ENCODE measurements at regions not wholly inside any gene's neighbourhood (a gene's known extent, or its start where the extent isn't known, plus 50 kb on each side); places are given as distances from the start of the nearest gene placed in this dataset.

DNA sequence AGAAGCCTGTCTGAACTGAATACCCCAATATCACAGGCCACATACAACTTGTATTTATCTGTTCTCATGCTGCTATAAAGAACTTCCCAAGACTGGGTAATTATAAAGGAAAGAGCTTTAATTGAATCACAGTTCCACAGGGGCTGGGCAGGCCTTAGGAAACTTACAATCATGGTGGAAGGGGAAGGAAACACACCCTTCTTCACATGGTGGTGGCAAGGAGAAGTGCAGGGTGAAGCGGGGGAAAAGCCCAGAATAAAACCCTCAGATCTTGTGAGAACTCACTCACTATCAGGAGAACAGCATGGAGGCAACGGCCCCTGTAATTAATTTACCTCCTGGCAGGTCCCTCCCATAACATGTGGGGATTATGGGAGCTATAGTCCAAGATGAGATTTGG lies 50.3 kb upstream of the FNDC1 start:
- no peak for DNase-seq

DNA sequence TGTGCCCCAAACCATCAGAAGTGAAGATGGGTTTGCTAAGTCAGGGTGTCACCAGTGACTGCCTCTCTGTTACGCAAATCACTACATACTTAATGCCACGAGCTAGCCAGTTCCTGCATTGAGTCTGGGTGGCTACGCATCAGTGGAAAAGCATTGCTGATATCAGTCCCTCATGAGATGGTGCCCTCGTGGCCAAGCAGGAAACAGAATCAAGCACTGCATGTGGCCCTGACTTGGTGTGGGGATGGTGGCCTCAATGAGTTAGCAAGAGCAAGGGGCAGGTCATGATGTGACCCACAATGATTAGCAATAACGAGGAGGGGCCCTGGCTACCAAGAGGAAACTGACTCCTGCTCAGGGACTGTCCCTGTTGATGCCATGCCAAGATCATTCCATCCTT lies 51.6 kb upstream of the FNDC1 start:
- no peak for DNase-seq

DNA sequence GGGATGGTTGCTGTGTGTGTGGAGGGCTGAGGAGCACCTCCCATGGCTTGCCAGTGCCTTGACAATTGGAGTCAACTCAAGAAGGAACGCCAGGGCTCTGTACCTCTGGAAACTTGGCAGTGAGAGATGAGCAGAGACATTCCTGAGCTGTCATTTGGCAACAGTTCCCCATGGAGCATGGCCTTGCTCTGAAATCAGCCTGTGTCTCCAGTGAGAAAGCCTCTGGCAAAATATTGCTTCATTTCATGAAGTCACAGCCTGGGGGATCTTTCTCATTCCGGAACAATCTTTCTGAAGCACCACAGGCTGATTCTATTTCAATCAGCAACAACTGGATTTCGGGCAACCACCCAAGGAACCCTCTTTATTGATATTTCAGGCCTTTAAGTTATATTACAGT lies 52.2 kb upstream of the FNDC1 start:
- DNase-seq: no peak

DNA sequence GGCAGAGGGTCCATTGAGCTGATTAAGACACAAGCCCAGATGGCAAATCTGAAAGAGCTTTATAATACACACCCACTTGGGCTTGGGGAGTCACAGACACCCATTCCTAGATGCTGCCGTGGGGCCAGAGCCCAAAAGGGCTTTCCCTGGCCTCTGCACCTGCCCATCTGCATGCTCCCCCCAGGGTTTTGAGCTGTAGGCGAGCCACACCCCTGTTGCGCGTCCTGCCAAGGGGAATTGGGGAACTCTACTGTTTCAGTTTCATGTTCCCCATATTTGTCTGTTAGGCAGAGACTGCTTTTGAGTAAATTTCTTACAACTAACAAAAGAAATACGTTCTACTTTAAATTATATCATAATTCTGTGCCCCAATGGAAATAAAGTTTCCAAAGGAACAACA lies 52.9 kb upstream of the FNDC1 start:
- no peak for DNase-seq

DNA sequence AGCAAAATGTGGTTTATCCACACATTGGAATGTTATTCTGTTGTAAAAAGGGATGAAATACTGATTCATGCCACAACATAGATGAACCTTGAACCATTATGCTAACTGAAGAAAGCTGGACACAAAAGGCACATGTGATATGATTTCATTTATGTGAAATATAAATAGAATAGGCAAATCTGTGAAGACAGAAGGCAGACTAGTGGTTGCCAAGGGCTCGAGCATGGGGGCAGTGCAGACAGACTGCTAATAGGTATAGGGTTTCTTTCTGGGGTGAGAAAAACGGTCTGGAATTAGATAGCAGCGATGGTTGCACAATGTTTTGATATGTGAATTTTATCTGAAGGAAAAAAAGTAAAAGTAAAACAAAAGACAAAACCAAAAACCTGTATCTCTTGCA lies 54.6 kb upstream of the FNDC1 start:
- peak; percentile 69 for DNase-seq

DNA sequence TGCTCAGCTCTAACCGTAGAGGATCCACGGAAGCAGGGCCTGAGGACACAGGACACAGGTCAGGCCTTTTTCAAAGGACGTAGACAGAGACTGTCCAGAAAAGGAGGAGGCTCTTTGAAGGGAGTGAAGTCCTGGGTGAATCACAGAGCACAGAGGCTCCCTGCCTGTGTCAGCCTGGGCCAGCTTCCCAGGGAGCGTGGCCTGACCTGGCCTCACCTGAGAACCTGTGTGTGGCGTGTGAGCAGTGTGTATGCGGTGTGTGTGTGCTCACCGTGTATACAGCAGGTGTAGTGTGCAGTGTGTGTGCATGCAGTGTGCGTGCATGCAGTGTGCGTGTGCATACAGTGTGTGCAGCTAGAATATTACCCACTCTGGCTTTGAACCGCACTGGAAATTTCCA lies 56.0 kb upstream of the FNDC1 start:
- DNase-seq: no peak

DNA sequence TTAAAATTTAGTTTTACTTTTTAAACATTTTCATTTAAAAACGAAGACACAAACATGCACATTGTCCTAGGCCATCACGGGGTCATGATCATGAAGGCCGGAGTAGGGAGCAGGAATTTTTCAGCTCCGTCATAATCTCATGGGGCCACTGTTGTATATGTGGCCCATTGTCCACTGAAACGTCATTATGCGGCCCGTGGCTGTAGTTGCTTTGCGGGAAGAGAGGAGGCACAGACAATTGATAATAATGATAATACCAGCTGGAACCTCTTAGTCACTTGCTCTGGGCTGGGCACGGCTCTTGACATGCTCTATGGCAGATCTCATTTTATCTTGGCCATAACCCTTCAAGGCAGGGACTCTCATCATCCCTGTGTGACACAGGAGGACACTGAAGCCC lies 56.5 kb upstream of the FNDC1 start:
- DNase-seq: no peak

DNA sequence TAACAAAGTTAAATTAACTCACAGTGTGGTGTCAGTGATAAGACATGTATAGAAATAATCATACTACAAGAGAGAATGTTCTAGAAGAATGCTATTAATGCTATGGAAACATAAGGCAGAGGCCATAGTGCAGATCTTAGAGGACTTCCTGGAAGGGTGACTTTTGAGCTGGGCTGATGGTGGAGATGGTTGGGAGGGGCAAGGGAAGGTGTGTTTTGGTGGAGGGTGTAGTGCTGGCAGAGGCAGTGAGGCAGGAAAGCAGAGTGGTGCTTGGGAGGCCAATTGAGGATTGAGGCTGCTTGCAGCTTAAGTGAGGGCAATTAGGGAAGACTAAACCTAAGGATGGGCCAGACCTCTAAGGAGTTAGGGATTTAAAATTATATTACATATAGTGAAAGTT lies 58.5 kb upstream of the FNDC1 start:
- no peak for DNase-seq

DNA sequence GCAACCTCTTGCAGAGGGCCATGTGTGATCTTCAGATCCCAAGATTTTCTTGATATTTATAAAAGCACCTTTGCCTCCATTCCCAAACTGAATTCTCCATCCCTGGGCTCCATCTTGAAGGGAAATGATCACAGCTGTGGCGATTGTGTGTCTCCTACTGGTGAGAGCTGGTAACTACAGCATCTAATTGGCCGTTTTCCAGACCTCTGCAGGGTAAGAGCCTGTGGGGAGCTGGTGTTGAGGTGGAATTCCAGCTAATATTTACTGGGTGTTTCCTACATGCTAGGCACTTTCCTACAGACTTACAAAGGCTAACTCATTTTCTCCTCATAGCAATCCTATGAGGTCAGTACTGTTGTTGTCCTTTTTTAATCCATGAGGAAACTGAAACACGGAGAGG lies 59.2 kb upstream of the FNDC1 start:
- peak; percentile 9 for DNase-seq

DNA sequence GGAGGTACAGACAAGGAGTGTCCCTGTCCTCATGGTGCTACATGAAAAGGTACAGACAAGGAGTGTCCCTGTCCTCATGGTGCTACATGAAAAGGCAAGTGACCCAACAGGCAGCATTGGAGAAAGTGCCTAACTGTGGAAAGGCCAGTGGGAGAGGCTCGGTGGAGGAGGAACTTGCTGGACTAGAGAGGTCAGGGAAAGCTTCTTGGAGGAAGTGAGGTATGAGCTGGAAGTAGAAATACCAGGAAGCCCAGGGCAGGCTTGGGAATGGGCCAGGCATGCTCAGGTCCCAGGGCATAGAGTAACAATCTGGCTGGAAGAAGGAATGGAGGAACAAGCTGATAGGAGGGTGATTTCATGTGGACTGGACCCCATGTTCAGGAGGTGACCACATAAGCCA lies 59.8 kb upstream of the FNDC1 start:
- DNase-seq: no peak

DNA sequence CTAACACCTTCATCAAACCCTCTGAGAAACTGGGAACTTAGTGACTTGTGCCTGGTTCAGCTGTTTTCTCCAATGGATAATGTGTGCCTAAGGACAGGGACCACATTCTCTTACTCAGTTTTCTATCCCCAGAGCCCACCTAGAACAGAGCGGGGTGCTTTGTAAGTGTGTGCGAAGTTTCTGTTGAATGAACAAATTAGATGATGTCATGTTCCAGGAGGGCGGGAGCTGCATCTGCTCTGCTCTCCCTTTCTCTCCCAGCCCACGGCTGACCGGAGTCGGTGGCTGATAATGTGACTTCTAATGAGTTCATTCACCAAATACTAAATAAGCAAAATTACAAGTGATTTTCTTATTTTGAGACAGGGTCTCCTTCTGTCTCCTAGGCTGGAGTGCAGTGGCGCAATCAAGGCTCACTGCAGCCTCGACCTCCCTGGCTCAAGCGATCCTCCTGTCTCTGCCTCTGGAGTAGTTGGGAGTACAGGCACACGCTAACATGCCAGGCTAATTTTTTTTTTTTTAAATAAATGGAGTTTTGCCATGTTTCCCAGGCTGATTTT lies 60.7 kb upstream of the FNDC1 start:
- DNase-seq: no peak

DNA sequence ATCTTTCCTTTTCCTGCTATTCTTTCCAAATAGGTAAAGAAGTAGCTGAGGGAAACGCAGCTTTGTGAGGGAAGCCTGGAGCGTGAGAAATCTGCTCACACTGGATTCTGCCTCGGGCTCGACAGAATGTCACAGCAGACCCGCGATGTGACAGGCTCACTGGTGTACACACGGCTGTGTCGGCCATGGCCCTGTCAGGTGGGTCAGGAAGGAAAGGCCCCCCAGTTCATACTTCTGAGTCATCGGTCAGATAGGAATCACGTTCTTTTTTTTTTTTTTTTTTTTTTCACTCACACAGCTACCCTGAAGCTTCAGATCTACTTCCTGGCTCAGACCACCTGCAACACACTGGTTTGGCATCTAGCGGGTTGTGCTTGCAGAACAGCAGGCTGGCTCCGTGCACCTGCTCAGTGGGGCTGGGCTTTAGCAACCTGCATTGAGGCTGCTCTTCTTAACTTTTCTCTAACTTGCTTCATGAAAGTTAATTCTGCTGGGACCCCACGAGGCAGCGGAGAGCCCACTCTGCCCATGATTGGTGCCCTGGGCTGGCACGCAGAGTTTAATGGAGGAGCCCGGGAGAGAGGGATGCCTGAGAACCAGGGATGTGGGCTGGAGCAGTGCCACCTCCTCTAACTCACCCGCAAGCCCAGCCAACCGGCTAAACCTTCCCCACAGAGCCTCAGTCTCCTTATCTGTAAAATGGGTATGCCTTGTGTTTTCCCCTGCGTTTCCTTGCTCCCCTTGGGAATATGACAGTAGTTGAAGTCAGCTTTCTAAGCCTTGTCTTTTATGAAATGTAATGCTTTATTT lies 61.5 kb upstream of the FNDC1 start:
- no peak for DNase-seq

DNA sequence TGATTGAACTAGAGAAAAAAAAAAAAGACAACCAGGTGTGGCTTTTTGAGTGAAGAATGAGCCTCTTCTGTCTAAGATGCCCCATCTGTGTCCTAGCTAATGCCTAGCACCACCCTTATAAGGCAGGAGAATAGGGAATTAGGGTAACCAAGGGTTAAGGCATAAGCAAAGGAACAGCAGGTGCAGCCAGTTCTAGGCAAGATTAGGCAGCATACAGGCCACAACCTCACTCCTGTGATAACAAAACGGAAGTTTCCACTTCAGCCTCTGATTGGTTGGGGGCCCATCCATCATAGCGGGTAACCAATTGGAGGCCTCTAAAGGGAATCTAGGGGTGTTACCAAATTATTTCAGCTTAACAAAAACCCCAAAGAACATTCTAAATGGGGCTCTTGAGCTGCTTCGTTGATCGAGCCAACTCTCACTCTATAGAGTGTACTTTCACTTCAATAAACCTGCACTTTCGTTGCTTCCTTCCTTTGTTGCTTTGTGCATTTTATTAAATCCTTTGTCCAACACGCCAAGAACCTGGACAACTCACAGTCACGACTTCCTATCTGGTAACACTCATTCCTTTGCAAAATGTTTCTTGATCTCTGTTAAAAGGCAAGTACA lies 61.9 kb upstream of the TAGAP start:
- peak; percentile 73 for DNase-seq

DNA sequence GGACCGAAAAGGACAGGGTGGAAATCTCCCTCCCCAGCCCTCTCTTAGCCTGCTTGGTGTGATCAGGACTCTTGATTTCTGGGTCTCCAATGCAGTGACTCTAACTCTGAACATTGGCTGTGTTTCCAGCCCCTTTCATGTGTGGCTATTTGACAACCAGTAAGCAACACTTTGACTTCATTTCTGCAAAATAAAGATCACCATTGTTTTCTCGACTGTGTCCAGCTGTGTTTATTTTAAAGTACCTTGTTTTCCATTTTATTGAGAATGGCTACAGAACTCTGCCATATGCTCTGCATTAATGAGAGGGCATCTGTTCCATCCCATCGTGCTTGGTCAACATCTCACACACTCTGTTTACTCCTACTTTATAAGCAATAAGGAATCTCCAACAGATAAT lies 60.9 kb upstream of the TAGAP start:
- DNase-seq: peak; percentile 59

DNA sequence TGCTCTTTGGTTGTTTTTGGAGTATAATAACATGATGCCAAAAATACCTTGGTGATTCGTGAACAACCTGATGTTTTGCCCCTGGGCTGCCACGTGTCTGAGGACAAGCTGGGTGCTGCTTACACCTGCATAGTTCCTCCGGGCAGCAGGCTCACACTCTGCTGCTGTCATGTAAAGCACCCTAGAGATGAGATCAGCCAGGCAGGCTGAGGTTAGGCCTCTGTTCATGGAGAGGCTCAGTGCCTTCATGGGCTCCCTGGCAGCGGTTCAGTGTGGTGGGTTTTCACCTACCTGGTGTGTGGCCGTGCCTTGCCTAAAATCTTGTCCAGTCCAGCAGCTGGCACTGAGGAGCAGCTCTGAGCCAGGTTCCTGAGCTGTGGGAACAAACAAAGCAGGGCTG lies 60.1 kb upstream of the TAGAP start:
- DNase-seq: no peak

DNA sequence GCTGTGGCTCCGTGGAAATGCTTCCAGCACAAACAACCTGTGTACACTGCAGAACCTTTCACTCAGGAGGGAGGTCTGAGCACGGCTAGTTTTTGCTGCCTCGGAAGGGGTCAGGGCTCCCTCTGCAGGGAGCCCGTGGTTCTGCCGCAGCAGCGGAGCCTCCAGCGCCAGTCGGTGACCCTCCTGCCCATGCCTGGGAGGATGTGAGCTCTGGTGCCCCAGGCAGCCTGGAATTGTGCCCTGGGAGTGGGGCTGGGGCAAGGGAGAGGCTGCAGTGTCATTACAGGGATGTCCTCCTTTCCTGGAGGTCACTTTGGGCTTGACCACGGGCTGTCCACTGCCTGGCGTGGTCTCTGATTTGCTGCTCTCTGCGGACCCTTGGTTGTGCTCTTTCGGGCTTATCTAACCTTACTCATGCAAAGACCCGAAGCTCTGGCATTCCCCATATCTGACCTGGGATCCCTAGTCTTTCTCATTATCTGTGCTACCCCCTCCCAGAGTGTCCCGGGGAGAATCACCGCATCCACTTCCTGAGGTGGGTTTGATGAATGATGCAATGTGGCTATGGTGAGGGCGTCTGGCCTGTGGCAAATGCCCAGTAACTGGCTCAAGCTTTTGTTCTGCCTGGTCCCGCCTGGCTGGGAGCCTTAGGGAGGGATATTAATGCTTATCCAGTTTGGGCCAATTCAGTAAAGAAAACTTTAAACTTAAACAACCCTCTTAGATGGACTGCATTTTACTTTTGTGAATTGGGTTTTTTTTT lies 59.6 kb upstream of the TAGAP start:
- DNase-seq: peak; percentile 7

DNA sequence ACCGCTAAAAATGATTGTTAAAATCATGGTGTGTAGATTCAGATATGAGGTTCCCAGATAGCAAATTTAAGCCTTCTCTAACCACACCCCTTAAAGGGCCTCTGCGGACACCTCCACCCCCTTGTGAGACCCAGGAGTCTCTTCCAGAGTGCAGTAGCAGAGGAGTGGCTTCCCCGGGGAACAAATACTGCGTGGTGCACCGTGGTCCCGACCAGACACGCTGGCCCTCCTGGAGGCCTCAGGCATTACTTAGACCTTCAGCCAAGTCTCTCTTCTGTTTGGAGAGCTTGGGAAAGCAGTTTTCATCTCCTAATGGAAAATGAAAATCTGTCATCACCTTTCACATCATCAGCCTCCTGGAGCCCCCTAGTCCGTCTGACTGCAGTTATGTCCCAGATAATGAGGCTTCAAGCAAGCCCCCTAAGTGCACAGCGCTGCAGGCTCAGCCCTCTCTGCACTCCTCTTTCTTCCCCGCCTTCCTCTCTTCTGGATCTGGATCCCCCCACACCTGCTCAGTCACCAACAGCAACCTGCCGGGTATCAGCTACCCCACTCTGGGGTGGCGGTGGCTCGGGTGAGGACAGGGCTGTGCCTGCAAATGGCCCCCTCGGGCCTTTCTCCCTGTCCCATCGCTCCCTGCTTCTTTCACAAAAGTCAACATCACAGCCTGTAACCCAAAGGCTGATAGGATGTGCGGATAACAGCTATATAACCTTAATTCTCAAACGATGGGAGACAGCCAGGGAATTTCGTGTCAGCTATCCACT lies 58.8 kb upstream of the TAGAP start:
- DNase-seq: no peak

DNA sequence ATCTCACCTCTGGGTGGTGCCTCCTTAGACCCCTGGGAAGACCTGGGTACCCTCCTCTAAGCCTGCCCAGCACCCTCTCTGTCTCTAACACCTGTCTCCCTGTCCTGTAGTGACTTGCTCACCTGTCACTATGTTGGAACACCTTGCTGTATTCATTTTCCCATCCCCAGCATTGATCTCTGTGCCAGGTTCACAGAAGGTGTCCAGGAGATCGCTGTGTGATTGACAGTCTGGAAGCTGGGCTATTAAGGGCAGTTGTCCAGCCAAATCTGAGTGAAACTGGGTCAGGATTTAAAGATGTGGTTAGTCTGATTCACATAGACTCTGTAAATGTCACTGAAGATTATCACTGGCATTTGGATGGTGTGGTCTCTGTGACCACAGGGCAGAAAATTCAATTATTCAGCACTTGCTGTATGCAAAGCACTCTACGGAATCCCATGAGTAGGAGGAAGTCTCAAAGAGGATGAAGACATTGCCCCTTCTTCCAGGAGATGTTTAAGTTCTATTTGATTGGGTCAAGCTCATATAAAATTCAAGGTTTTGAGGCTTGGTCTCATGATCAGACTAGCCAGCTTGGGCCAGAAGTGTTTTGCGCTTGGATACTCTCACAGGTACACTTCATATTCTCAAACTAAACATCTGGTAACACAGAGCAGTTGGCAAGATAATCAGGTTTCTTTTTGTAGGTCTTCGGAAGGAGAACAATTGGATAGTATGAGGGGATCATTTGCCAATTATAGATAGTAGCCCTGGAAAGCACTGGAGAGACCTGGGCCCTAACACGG lies 57.8 kb upstream of the TAGAP start:
- no peak for DNase-seq

DNA sequence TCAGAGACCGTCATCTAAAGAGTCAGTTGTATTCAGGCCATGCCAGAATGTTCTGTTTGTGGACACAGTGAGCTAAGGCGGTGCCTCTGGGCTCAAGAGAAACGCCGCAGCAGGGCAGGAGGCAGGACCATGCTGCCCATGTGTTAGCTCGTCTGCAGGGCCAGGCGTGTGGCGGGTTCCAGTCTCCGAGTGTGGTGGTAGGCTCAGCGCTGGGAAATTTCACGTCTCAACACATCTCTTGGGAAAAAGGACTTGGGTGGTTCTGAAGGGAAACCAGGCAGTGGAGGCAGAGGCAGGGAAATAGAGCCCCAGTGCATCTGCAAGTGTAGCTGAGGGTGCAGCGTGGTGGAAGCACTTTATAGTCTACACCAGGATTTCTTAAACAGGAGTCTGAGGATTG lies 56.9 kb upstream of the TAGAP start:
- DNase-seq: no peak

DNA sequence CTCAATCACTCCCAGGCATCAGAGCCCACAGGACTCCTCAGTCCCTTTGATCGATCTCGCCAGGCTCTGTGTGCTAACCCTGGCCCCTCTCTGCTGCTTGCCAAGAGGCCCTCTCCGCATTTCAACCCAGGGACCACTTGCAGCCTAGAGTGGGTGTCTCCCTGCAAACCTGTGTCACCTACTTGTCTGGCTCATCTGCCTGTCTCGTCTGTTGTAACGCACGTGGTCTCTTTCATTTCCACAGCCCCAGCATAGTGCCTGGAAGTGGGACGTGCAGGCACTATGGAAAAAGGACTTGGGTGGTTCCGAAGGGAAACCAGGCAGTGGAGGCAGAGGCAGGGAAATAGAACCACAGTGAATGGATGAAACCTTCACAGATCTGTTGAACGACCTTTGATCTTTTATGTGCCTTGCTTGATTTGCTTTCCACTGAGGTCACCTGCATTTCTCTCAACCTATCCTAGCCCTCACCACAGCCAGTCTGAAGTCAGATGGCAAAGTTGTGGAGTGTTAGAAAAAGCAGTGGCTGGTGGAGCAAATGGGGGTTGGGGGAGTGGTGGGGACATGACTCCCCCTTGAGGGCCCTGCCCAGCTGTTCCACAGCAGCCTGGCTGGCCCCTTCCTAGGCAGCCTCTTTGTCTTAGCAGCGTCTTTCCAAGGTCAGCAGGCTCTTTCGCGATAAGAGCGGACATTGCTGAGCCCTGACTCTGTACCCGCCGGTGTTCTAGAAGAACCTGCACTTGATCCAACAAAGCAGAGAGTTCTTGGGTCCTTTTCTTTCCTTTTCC lies 55.8 kb upstream of the TAGAP start:
- DNase-seq: no peak

DNA sequence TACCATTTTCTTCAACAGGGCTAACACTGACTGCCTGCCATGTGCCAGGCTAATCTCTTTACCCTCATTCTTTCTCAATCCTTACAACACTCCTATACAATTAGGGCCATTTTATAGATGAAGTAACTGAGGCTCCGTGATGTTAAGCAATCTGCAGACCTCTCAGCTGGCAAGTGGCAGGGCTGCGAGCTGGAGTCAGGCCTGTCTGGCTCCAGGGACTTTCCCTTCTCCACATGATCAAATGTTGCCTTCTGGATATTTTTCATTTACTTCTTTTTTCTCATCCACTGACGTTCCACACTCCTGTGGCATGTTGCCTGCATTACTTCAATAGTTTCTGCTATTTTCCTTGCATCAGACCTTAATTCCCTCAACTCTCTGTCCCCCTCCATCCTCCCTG lies 55.2 kb upstream of the TAGAP start:
- no peak for DNase-seq

All from DMS 273 treated with DMSO at 0.1 percent for 48 hours (cell line).